ENCODE measurements at regions not wholly inside any gene's neighbourhood (a gene's known extent, or its start where the extent isn't known, plus 50 kb on each side); places are given as distances from the start of the nearest gene placed in this dataset.
"Not testable (repeated sequence)": the region's sequence is repeated elsewhere in the genome, so short reads cannot be mapped to it uniquely, and the experiment has no call there.

GRCh38 chr11:90318651-90319050 lies 95.8 kb upstream of the CHORDC1 start:
- DNase-seq (ENCODE audit: low read depth in 4 of 4, low spot score in 3 of 4) = no peak

DNA sequence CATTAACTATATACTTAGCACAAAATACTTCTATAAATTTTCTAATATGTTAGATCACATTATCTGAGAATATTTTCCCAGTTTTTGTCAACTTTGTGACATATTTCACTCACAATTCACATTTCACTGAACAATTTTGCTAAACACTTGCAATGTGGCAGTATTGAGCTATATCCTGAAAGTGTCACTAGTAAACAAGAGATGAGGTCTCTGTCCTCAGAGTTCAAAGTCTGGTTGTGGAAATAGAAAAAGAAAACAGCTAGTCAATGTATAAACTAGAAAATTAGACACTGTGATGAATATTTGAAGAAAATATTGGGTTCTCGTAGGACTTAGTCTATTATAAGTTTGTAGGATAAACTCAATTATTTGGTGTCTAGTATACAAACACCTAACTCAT lies 87.4 kb upstream of the CHORDC1 start:
- DNase-seq (ENCODE audit: low read depth in 4 of 4, low spot score in 3 of 4) = no peak

GRCh38 chr11:90309693-90310092 lies 86.8 kb upstream of the CHORDC1 start:
- DNase-seq (ENCODE audit: low read depth in 4 of 4, low spot score in 3 of 4) = no peak

DNA sequence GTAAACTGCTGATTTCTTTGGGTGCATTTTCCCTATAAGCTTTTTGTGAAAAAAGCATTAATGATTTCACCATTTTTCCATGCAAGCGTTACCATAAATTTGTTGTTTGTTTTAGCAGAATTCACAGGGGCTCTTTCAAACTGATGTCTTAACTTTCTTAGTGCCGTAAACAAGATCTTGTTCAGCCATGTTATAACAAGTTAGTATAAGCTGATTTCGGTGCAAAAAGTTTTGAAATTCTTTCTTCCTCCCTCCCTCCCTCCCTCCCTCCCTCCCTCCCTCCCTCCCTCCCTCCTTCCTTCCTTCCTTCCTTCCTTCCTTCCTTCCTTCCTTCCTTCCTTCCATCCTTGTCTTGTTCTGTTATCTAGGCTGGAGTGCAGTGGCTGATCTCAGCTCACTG lies 71.7 kb upstream of the CHORDC1 start:
- DNase-seq (ENCODE audit: low read depth in 4 of 4, low spot score in 3 of 4) = no peak

DNA sequence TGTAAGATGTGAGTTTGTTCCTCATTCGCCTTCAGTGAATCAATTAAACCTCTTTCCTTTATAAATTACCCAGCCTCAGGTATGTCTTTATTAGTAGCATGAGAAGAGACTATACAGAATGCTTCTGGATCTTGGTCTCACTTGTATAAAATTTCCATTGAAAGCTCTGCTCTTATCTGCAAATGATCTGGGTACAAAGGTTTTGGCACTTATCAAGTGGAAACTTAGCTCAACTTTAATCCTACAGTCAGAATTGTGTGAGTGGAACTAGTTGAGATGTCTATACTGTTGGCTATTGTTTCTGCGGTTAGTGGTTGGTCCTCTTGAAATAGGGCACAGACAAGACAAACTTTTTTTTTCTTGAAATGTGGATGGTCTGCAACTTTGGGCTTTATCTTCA lies 71.2 kb upstream of the CHORDC1 start:
- no peak for DNase-seq (ENCODE audit: low read depth in 4 of 4, low spot score in 3 of 4)

- DNase-seq (ENCODE audit: low read depth in 4 of 4, low spot score in 3 of 4) = peak in 3 of 4 donors; percentile 1 to 3 (median 1)
Observed at GRCh38 chr11:90288212-90288821, 65.5 kb upstream of the CHORDC1 start.

DNA sequence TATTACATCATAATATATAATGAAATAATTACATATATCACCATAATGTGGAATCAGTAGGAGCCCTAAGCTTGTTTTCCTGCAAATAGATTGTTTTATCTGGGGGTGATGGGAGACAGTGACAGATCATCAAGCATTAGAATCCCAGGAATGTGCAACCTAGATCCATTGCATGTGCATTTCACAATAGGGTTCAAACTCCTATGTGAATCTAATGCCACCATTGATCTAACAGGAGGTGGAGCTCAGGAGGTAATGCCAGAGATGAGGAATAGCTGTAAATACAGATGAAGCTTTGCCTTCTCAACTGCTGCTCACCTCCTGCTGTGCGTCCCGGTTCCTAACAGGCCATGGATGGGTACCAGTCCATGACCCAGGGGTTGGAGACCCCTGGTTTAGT lies 63.8 kb upstream of the CHORDC1 start:
- DNase-seq (ENCODE audit: low read depth in 4 of 4, low spot score in 3 of 4) = no peak

GRCh38 chr11:90284171-90284570 lies 61.3 kb upstream of the CHORDC1 start:
- DNase-seq (ENCODE audit: low read depth in 4 of 4, low spot score in 3 of 4) = no peak

GRCh38 chr11:90282551-90283071 lies 59.8 kb upstream of the CHORDC1 start:
- not testable (repeated sequence) for DNase-seq (ENCODE audit: low read depth in 4 of 4, low spot score in 3 of 4)

DNA sequence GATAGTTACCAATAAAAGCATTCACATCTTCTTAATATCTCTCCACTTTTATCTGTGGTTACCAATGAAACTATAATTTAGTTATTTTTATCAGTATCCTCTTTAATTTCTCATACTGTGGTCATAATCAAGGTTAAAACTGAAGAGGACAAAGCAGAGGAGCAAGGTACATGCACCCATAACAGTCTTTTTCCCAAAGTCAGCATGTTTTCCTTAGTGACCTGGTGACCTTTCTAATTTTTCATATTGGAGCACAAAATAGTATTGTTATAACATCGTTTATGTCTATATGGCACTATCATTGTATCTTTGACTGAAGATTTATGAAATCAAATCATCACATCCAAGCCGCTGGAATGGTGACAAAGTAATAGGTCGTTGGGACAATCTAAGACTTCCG lies 51.5 kb upstream of the CHORDC1 start:
- no peak for DNase-seq (ENCODE audit: low read depth in 4 of 4, low spot score in 3 of 4)
